HepG2 (cell line): ENCODE measurements at regions not wholly inside any gene's neighbourhood (a gene's known extent, or its start where the extent isn't known, plus 50 kb on each side); places are given as distances from the start of the nearest gene placed in this dataset.

Experiments used
- ATAC-seq: fragments of 200-7000 bp; cut with Tn5 transposase; 3 replicates; pipeline ENCODE4 v1.9.1; 2020; ENCODE audit warnings: mild to moderate bottlenecking, moderate library complexity
- BruUV-seq: library from RNA; stranded (reverse); fragments of 400-500 nt; replicated peaks from 2 replicates; lab custom pipeline; 2021; lab: Mats Ljungman, UMichigan
- CTCF ChIA-PET: fragments of 300-600 bp; formaldehyde crosslinking; extraction: SDS; loops from one replicate; lab custom pipeline; 2021; ENCODE audit warnings: low total read pairs, inconsistent platforms, low intra/inter-chr PET ratio; lab: Yijun Ruan, JAX
- POLR2A ChIA-PET: fragments of 350-600 bp; sonication (Branson Sonifier 250); formaldehyde crosslinking; loops from one replicate; lab custom pipeline; 2020; ENCODE audit warnings: antibody characterized with exemption, inconsistent platforms; lab: Yijun Ruan, JAX
- DNase-seq: peaks from one replicate; pipeline ENCODE4 v3.0.0-alpha.2; 2015; ENCODE audit warnings: low spot score
- FAIRE-seq: peaks from 3 replicates; lab custom pipeline; 2011; peaks lifted over from hg19 to GRCh38; lab: Jason Lieb, UNC
- H2AFZ ChIP-seq: one replicate; pipeline ENCODE4 v1.6.1; 2011; ENCODE audit warnings: low read length, inconsistent platforms
- H3K27ac ChIP-seq: fragments of 300-600 bp; 3 replicates; pipeline ENCODE4 v1.8.0; 2011; ENCODE audit warnings: mixed run types, mild to moderate bottlenecking, mixed read lengths, low read length, inconsistent platforms; ENCODE audit not compliant: insufficient read depth; ENCODE audit errors: extremely low read length
- H3K27me3 ChIP-seq, 2 experiments: fragments of 200-600 bp in 1 of 2; 2 replicates in 1 of 2; 3 replicates in 1 of 2; pipeline versions ENCODE4 v1.6.0 to v1.8.0; 2011; ENCODE audit warnings: low read length in 2 of 2, mild to moderate bottlenecking in 2 of 2, moderate library complexity in 2 of 2, inconsistent platforms in 1 of 2; ENCODE audit not compliant: insufficient read depth in 2 of 2, control insufficient read depth in 1 of 2
- H3K36me3 ChIP-seq, 2 experiments: fragments of 200-600 bp in 1 of 2; replicated peaks in 1 of 2; 2 replicates in 1 of 2; 3 replicates in 1 of 2; pipeline versions ENCODE4 v1.5.1 to v1.8.0; 2011; ENCODE audit warnings: low read length in 2 of 2, inconsistent platforms in 1 of 2; ENCODE audit not compliant: insufficient read depth in 2 of 2, control insufficient read depth in 1 of 2
- H3K4me1 ChIP-seq: 2 replicates; pipeline ENCODE4 v1.5.1; 2012; ENCODE audit warnings: low read length, inconsistent platforms; ENCODE audit not compliant: insufficient read depth
- H3K4me2 ChIP-seq: 2 replicates; pipeline ENCODE4 v1.6.0; 2011; ENCODE audit warnings: low read depth, low read length, inconsistent platforms
- H3K4me3 ChIP-seq, 3 experiments: fragments of 200-600 bp in 1 of 3; sonication (generic), shearing (Covaris generic) in 1 of 3; replicated peaks in 1 of 3; 2 replicates each; pipeline ENCODE4 v1.5.1; 2011 to 2016; ENCODE audit warnings: low read length in 3 of 3, inconsistent platforms in 2 of 3, low read depth in 2 of 3, mild to moderate bottlenecking in 2 of 3, control low read depth in 1 of 3, mixed read lengths in 1 of 3; ENCODE audit not compliant: insufficient read depth in 1 of 3
- H3K79me2 ChIP-seq: one replicate; pipeline ENCODE4 v1.6.1; 2011; ENCODE audit warnings: low read length, inconsistent platforms; ENCODE audit not compliant: insufficient read depth
- H3K9ac ChIP-seq: 2 replicates; pipeline ENCODE4 v1.6.0; 2011; ENCODE audit warnings: mild to moderate bottlenecking, low read depth, low read length, inconsistent platforms; ENCODE audit not compliant: insufficient read depth
- H3K9me3 ChIP-seq: 2 replicates; pipeline ENCODE4 v1.5.1; 2012; ENCODE audit warnings: mild to moderate bottlenecking, low read length
- H4K20me1 ChIP-seq: 2 replicates; pipeline ENCODE4 v1.6.0; 2011; ENCODE audit warnings: inconsistent platforms, mild to moderate bottlenecking, low read length, moderate library complexity; ENCODE audit not compliant: insufficient read depth
- AHR ChIP-seq: IDR thresholded peaks from 2 replicates; pipeline ENCODE4 v1.6.1; 2018; ENCODE audit warnings: missing genetic modification reagents, missing compliant biosample characterization
- CCAR2 ChIP-seq: fragments of 200-400 bp; formaldehyde crosslinking; optimal IDR thresholded peaks from 2 replicates; pipeline ENCODE3; 2018; ENCODE audit warnings: low read depth, mild to moderate bottlenecking, low read length, moderate library complexity
- DNMT1 ChIP-seq: sonication (generic); formaldehyde crosslinking; IDR thresholded peaks from 2 replicates; pipeline ENCODE4 v1.5.1; 2020; ENCODE audit warnings: mild to moderate bottlenecking, missing genetic modification reagents
- ETV5 ChIP-seq: IDR thresholded peaks from 2 replicates; pipeline ENCODE4 v1.6.1; 2018; ENCODE audit warnings: missing biosample characterization, missing genetic modification reagents, inconsistent platforms, borderline replicate concordance
- SIN3A ChIP-seq: IDR thresholded peaks from 2 replicates; pipeline ENCODE4 v1.6.1; 2011; ENCODE audit warnings: low read depth, mild to moderate bottlenecking, control low read depth, low read length, borderline replicate concordance
- SOX5 ChIP-seq: IDR thresholded peaks from 2 replicates; pipeline ENCODE4 v1.6.1; 2016; ENCODE audit warnings: borderline replicate concordance
- STAG1 ChIP-seq: sonication (generic); formaldehyde crosslinking; IDR thresholded peaks from 2 replicates; pipeline ENCODE4 v1.4.0; 2020; ENCODE audit warnings: missing genetic modification reagents
- ZNF30 ChIP-seq: sonication (generic); formaldehyde crosslinking; IDR thresholded peaks from 2 replicates; pipeline ENCODE4 v1.5.0; 2020; ENCODE audit warnings: mild to moderate bottlenecking, missing genetic modification reagents
- ZNF850 ChIP-seq: sonication (generic); formaldehyde crosslinking; conservative IDR thresholded peaks from 2 replicates; pipeline ENCODE4 v1.9.0; 2021; ENCODE audit warnings: mild to moderate bottlenecking, missing genetic modification reagents
- WGBS: methylation state at CpG from one replicate; pipeline ENCODE4 v1.1.6; 2017; ENCODE audit warnings: low lambda C conversion rate; 5-methylcytosine and 5-hydroxymethylcytosine counted together
- in situ Hi-C: cut with HindIII; loops from 2 replicates; pipeline ENCODE4 v1.10.0; 2017; ENCODE audit warnings: low pct_unique_long_range_greater_than_20kb; ENCODE audit not compliant: extremely low pct_ligation_motif_present
- intact Hi-C: fragments of 100-400 bp; cut with micrococcal nuclease; formaldehyde crosslinking; loops from one replicate; pipeline ENCODE4 v1.10.0; 2022; ENCODE audit not compliant: unreplicated experiment
- TF ChIP-seq, protein P1 (sequence below): sonication (generic); formaldehyde crosslinking; IDR thresholded peaks from 2 replicates; pipeline ENCODE4 v1.5.1; 2020; ENCODE audit warnings: mild to moderate bottlenecking, missing genetic modification reagents
- TF ChIP-seq, protein P2 (sequence below): IDR thresholded peaks from 2 replicates; pipeline ENCODE4 v1.6.1; 2016; ENCODE audit warnings: missing biosample characterization, missing genetic modification reagents, low read depth

DNA sequence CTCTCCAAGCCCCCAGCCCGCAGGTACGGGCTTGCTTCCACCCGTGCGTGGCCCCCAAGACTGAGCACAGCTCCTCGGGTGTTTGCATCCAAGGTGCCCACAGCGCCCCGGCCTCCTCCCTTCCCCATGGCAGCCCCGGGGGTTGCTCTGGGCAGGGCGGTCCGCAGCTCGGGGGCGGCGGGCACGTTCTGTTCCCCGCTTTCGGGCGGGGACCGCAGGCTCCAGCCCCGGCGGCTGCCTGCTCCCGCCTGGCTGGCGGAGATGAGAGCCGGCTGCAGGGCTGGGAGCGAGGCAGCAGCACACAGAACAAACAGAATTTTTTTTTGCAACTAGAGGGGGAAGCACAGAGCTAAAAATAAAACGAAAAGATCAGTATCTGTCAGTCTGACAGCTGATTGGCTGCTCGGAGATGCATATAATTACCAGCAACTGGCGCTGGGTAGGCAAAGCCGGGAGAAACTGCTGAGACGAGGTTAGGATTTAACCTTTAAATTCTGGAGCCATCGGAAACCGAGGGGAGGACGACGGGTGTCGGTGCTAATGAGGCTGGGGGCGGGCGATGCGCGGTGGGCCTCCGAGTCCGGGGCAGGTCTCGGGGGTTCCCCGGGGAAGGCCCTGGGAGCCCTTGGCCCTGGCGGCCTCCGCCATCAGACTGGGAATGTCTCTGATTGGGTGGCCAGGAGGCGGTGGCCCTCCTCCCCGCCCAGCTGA is 142.7 kb upstream of the IER5L start (continued):
- TF ChIP-seq, protein P1, sequence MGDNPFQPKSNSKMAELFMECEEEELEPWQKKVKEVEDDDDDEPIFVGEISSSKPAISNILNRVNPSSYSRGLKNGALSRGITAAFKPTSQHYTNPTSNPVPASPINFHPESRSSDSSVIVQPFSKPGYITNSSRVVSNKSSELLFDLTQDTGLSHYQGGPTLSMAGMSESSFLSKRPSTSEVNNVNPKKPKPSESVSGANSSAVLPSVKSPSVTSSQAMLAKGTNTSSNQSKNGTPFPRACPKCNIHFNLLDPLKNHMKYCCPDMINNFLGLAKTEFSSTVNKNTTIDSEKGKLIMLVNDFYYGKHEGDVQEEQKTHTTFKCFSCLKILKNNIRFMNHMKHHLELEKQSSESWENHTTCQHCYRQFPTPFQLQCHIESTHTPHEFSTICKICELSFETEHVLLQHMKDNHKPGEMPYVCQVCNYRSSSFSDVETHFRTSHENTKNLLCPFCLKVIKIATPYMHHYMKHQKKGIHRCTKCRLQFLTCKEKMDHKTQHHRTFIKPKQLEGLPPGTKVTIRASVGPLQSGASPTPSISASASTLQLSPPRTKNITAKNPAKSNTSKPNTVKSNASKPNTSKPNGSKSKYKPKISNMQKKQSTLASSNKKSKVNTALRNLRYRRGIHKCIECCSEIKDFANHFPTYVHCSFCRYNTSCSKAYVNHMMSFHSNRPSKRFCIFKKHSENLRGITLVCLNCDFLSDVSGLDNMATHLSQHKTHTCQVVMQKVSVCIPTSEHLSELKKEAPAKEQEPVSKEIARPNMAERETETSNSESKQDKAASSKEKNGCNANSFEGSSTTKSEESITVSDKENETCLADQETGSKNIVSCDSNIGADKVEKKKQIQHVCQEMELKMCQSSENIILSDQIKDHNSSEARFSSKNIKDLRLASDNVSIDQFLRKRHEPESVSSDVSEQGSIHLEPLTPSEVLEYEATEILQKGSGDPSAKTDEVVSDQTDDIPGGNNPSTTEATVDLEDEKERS (CRISPR knock-in tag), result no peak
- TF ChIP-seq STAG1 (CRISPR knock-in tag) (peak; percentile 24), AHR (CRISPR knock-in tag) (no peak; the same call in 1 of the 2 replicates), CCAR2 (no peak), SOX5 (CRISPR knock-in tag) (no peak), ZNF30 (CRISPR knock-in tag) (no peak)

DNA sequence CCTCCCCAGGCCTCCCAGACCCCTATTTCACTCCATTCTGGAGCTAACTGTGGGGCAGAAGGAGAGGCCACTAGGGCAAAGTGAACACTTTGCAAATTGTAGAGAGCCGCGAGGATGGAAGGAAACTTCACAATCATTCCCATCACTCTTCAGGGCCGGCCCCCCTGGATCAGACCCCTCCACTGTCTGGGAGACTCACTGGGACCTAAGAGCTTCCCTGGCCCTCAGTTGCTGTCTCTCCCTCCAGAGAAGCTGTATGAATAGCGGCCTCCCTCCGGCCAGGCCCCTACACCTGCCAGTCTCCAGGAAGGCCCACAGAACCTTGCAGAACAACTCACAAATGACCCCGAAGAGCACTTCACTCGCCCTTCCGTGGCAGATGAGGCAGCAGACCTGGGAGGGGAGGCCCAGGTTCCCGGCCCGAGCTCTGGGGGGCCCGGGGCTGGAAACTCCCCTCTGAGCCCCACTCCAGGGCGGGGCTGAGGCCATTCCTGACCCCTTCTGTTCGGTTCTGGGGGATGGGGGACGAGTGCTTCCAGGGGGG is 141.9 kb upstream of the IER5L start:
- Histone ChIP-seq H3K9me3 (no peaks in the 10 kb centered on the region), H3K27ac (no peak overlapping the region), H3K79me2 (no peaks in the 10 kb centered on the region), H2AFZ (no peak overlapping the region), H3K4me2 (no peak overlapping the region; the same call in 1 of the 2 replicates), H3K9ac (0 out of 2 replicates have a peak overlapping the region, but pooled peaks have one; percentile 1), H4K20me1 (no peaks in the 10 kb centered on the region), H3K4me3 (no peak overlapping the region)
- ATAC-seq, result no peak
- TF ChIP-seq, protein P2, sequence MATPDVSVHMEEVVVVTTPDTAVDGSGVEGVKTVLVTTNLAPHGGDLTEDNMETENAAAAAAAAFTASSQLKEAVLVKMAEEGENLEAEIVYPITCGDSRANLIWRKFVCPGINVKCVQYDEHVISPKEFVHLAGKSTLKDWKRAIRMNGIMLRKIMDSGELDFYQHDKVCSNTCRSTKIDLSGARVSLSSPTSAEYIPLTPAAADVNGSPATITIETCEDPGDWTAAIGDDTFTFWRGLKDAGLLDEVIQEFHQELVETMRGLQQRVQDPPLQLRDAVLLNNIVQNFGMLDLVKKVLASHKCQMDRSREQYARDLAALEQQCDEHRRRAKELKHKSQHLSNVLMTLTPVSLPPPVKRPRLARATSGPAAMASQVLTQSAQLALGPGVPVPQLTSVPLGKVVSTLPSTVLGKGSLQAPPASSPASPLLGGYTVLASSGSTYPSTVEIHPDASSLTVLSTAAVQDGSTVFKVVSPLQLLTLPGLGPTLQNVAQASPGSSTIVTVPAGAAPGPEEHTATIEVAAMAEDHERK (CRISPR knock-in tag), result no peak
- no peak for TF ChIP-seq ZNF850 (CRISPR knock-in tag)
- no peak for TF ChIP-seq DNMT1 (CRISPR knock-in tag)
- no peak for TF ChIP-seq SIN3A
- TF ChIP-seq ETV5 (CRISPR knock-in tag), result no peak
- TF ChIP-seq, all 625 proteins: peak for 0
- intact Hi-C loops (no loop called here), in situ Hi-C loops (no loop called here)
- Histone ChIP-seq H3K36me3 (no peaks in the 10 kb centered on the region), H3K4me1 (peaks cover 99% of the 10 kb centered on the region), H3K27me3 (no peaks in the 10 kb centered on the region; a peak in 1 of 5 replicates)
- no TSS peak for BruUV-seq
- FAIRE-seq, result no peak
- WGBS, result 64% methylated on average over 12 of the region's 14 CpGs
- ChIA-PET CTCF (no interaction called here), POLR2A (interaction anchor here (7.5 kb wide), 1 partner anchor 13 kb away, joined by 59 read pairs; no protein-coding TSS in a partner anchor)
- DNase-seq, result no peak
